HUES48 (cell line): ENCODE measurements at regions not wholly inside any gene's neighbourhood (a gene's known extent, or its start where the extent isn't known, plus 50 kb on each side); places are given as distances from the start of the nearest gene placed in this dataset.
"Not testable (repeated sequence)": the region's sequence is repeated elsewhere in the genome, so short reads cannot be mapped to it uniquely, and the experiment has no call there.

ENCODE experiments used
- H3K27ac ChIP-seq: one replicate; pipeline ENCODE4 v1.7.0; 2013; ENCODE audit warnings: low read depth, low read length, inconsistent platforms
- H3K27me3 ChIP-seq: 2 replicates; pipeline ENCODE4 v1.6.1; 2013; ENCODE audit warnings: mild to moderate bottlenecking, low read length; ENCODE audit not compliant: control insufficient read depth, insufficient read depth
- H3K36me3 ChIP-seq: 2 replicates; pipeline ENCODE4 v1.6.1; 2013; ENCODE audit warnings: low read length; ENCODE audit not compliant: control insufficient read depth, insufficient read depth
- H3K4me1 ChIP-seq: 2 replicates; pipeline ENCODE4 v1.6.1; 2013; ENCODE audit warnings: mild to moderate bottlenecking, low read length; ENCODE audit not compliant: control insufficient read depth, insufficient read depth
- H3K4me3 ChIP-seq: 2 replicates; pipeline ENCODE4 v1.5.1; 2013; ENCODE audit warnings: mild to moderate bottlenecking, low read depth, low read length
- H3K9ac ChIP-seq: 2 replicates; pipeline ENCODE4 v1.6.1; 2013; ENCODE audit warnings: mild to moderate bottlenecking, low read depth, low read length, moderate library complexity
- H3K9me3 ChIP-seq: 2 replicates; pipeline ENCODE4 v1.6.1; 2013; ENCODE audit warnings: low read length; ENCODE audit not compliant: control insufficient read depth, insufficient read depth

GRCh38 chr16:86734543-86735460 is 156.5 kb downstream of the FOXL1 start:
- Histone ChIP-seq H3K27me3 (peaks cover 23% of the 10 kb centered on the region), H3K4me1 (peaks cover 29% of the 10 kb centered on the region), H3K9me3 (no peaks in the 10 kb centered on the region; the same call in 1 of the 2 replicates), H3K36me3 (no peaks in the 10 kb centered on the region), H3K27ac (peak overlapping the region; percentile 6), H3K9ac (0 out of 2 replicates have a peak overlapping the region, but pooled peaks have one; percentile 23), H3K4me3 (no peak overlapping the region)

DNA sequence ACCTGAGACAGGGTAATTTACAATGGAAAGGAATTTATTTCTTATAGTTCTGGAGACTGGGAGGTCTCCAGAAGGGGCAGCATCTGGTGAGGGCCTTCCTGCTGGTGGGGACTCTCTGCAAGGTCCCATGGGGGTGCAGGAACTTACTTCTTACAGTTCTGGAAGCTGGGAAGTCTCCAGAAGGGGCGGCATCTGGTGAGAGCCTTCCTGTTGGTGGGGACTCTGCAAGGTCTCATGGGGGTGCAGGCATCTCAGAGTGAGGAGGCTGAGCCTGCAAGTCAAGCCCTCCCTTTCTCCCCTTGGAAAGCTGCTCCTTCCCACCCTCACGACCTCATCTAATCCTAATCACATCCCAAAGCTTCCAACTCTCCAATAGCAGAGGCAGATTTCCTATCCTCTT is 157.4 kb downstream of the FOXL1 start:
- H3K4me3 ChIP-seq: no peak overlapping the region
- H3K9me3 ChIP-seq: no peaks in the 10 kb centered on the region; the same call in 1 of the 2 replicates
- H3K27me3 ChIP-seq: peaks cover 23% of the 10 kb centered on the region
- no peaks in the 10 kb centered on the region for H3K36me3 ChIP-seq
- H3K9ac ChIP-seq: no peak overlapping the region
- H3K27ac ChIP-seq: no peak overlapping the region
- peaks cover 31% of the 10 kb centered on the region for H3K4me1 ChIP-seq

DNA sequence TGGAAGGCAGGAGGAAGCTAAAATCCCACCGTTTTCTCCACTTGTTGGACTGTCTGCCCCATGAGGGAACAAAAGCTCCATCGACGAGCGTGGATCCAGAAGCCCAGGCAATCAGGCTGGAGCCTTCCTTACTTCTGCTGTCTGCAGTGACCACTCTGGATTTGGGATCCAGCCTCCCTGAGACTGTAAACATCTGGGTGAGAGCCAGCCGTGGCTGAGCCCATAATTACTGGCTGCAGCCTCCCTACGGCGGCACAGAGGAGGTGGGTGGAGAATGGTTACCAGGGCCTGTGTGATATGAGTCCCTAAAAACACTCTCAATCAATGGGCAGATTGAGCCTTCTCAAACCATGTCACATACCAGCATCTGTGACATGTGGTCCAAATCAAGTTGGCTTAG is 158.2 kb downstream of the FOXL1 start:
- H3K4me3 ChIP-seq: no peak overlapping the region
- no peaks in the 10 kb centered on the region for H3K36me3 ChIP-seq
- H3K9ac ChIP-seq: no peak overlapping the region
- peaks cover 39% of the 10 kb centered on the region for H3K4me1 ChIP-seq
- H3K27ac ChIP-seq: no peak overlapping the region
- H3K27me3 ChIP-seq: peaks cover 23% of the 10 kb centered on the region
- H3K9me3 ChIP-seq: no peaks in the 10 kb centered on the region; the same call in 1 of the 2 replicates

- no peak overlapping the region for H3K4me3 ChIP-seq
- no peak overlapping the region for H3K27ac ChIP-seq
- peaks cover 19% of the 10 kb centered on the region for H3K27me3 ChIP-seq
- peaks cover 42% of the 10 kb centered on the region for H3K4me1 ChIP-seq
- H3K9ac ChIP-seq: no peak overlapping the region
- no peaks in the 10 kb centered on the region; the same call in 1 of the 2 replicates for H3K9me3 ChIP-seq
- no peaks in the 10 kb centered on the region for H3K36me3 ChIP-seq
Measured at GRCh38 chr16:86737083-86737482, 158.7 kb downstream of the FOXL1 start.

GRCh38 chr16:86738322-86738721 is 160.0 kb downstream of the FOXL1 start:
- not testable (repeated sequence) for H3K27ac ChIP-seq, H3K27me3 ChIP-seq, H3K9me3 ChIP-seq, H3K4me3 ChIP-seq, H3K9ac ChIP-seq, H3K36me3 ChIP-seq
- peaks cover 31% of the 10 kb centered on the region for H3K4me1 ChIP-seq

- no peaks in the 10 kb centered on the region for H3K36me3 ChIP-seq
Measured at GRCh38 chr16:86739178-86739577, 160.8 kb downstream of the FOXL1 start.

GRCh38 chr16:86739808-86740207 is 161.5 kb downstream of the FOXL1 start:
- no peaks in the 10 kb centered on the region for H3K27me3 ChIP-seq
- no peaks in the 10 kb centered on the region for H3K36me3 ChIP-seq
- H3K9ac ChIP-seq: no peak overlapping the region
- H3K4me1 ChIP-seq: peaks cover 17% of the 10 kb centered on the region
- H3K4me3 ChIP-seq: no peak overlapping the region
- H3K27ac ChIP-seq: no peak overlapping the region
- no peaks in the 10 kb centered on the region; the same call in 1 of the 2 replicates for H3K9me3 ChIP-seq

More at GRCh38 chr16:86739178-86739577, 160.8 kb downstream of the FOXL1 start:
- no peak overlapping the region for H3K4me3 ChIP-seq
- no peak overlapping the region for H3K27ac ChIP-seq
- H3K27me3 ChIP-seq: no peaks in the 10 kb centered on the region
- H3K9me3 ChIP-seq: no peaks in the 10 kb centered on the region; the same call in 1 of the 2 replicates
- H3K9ac ChIP-seq: no peak overlapping the region
- peaks cover 23% of the 10 kb centered on the region for H3K4me1 ChIP-seq

DNA sequence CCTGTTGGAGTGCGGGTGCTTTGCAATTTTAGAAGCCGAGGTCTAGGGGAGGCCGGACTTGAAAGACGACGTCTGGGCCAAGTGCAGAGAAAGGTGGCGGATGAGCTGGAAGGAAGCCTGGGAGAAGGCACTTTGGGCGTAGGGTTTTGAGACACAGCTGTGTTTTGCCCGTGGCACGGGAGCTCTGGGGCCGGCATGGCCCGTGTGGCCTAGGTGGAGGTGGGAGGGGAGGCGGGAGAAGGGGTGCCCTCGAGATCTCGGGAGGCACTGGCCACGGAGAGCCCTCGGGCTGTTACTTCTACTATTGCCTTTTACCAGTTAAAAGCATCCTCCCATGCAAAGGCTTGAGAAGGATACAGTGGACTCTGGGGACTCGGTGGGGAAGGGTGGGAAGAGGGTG is 161.9 kb downstream of the FOXL1 start:
- Histone ChIP-seq H3K9ac (no peak overlapping the region), H3K27me3 (no peaks in the 10 kb centered on the region), H3K9me3 (no peaks in the 10 kb centered on the region; the same call in 1 of the 2 replicates)

GRCh38 chr16:86740906-86741799 is 162.8 kb downstream of the FOXL1 start:
- H3K9me3 ChIP-seq: no peaks in the 10 kb centered on the region; the same call in 1 of the 2 replicates
- no peaks in the 10 kb centered on the region for H3K27me3 ChIP-seq
- peaks cover 13% of the 10 kb centered on the region for H3K4me1 ChIP-seq
- peak overlapping the region; percentile 18; the same call in 1 of the 2 replicates for H3K4me3 ChIP-seq
- peak overlapping the region; percentile 91 for H3K27ac ChIP-seq
- H3K36me3 ChIP-seq: no peaks in the 10 kb centered on the region
- H3K9ac ChIP-seq: peak overlapping the region; percentile 39

More for the DNA sequence above, 161.9 kb downstream of the FOXL1 start:
- Histone ChIP-seq H3K4me3 (no peak overlapping the region), H3K27ac (no peak overlapping the region), H3K36me3 (no peaks in the 10 kb centered on the region), H3K4me1 (peaks cover 13% of the 10 kb centered on the region)

DNA sequence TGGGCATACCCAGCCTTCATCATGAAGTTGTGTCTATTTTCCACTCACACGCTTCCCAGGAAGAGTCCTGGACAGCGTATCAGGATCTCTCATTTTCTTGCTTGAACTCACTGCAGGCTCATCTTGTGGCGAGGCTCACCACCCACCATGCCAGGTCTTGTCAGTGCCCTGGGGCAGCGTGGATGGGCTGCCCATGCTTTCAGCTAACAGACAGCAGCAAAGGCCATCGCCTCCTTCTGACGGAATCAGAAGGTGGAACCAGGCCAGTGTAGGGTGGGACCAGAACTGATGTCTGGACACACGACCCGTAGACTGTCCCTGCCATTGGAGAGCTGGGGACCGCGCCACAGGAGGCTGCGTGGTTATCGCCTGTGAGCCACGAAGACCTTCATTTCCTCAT is 169.4 kb downstream of the FOXL1 start:
- Histone ChIP-seq H3K27ac (no peak overlapping the region), H3K9me3 (no peaks in the 10 kb centered on the region), H3K4me3 (no peak overlapping the region), H3K27me3 (no peaks in the 10 kb centered on the region), H3K9ac (no peak overlapping the region), H3K36me3 (no peaks in the 10 kb centered on the region), H3K4me1 (no peaks in the 10 kb centered on the region)
